PC-3 (cell line): ENCODE measurements at regions not wholly inside any gene's neighbourhood (a gene's known extent, or its start where the extent isn't known, plus 50 kb on each side); places are given as distances from the start of the nearest gene placed in this dataset.

Experiments
- ATAC-seq: fragments of 200-7000 bp; cut with Tn5 transposase; 2 replicates; pipeline ENCODE4 v1.9.1; 2020; ENCODE audit warnings: mild to moderate bottlenecking, moderate library complexity
- BruUV-seq: library from RNA; stranded (reverse); fragments of 400-500 nt; replicated peaks from 2 replicates; lab custom pipeline; 2021; lab: Mats Ljungman, UMichigan
- CTCF ChIA-PET: fragments of 300-600 bp; sonication (Branson Sonifier 250); formaldehyde crosslinking; loops from one replicate; lab custom pipeline; 2022; ENCODE audit warnings: antibody characterized with exemption; lab: Charles Lee
- POLR2A ChIA-PET: fragments of 300-600 bp; sonication (Branson Sonifier 250); formaldehyde crosslinking; loops from one replicate; lab custom pipeline; 2022; ENCODE audit warnings: antibody characterized with exemption; ENCODE audit not compliant: unreplicated experiment; lab: Charles Lee
- DNase-seq: peaks from one replicate; pipeline ENCODE4 v3.0.0-alpha.2; 2015
- H2AFZ ChIP-seq: fragments of 300-600 bp; sonication (generic); 2 replicates; pipeline ENCODE4 v1.6.0; 2016; ENCODE audit warnings: antibody characterized with exemption, low read length
- H3F3A ChIP-seq: fragments of 300-600 bp; sonication (generic); one replicate; pipeline ENCODE4 v1.6.0; 2017; ENCODE audit warnings: antibody characterized with exemption, low read length, control low read depth, mild to moderate bottlenecking; ENCODE audit not compliant: unreplicated experiment
- H3K27ac ChIP-seq: fragments of 300-600 bp; sonication (generic); 2 replicates; pipeline ENCODE4 v1.5.1; 2016; ENCODE audit warnings: mild to moderate bottlenecking, low read length
- H3K27me3 ChIP-seq: fragments of 300-600 bp; sonication (generic); 2 replicates; pipeline ENCODE4 v1.6.1; 2016; ENCODE audit warnings: low read length, mixed read lengths
- H3K36me3 ChIP-seq: fragments of 300-600 bp; sonication (generic); 2 replicates; pipeline ENCODE4 v1.6.1; 2016; ENCODE audit warnings: low read depth, mixed run types, low read length, mixed read lengths
- H3K4me1 ChIP-seq: fragments of 300-600 bp; sonication (generic); 2 replicates; pipeline ENCODE4 v1.5.1; 2016; ENCODE audit warnings: low read length; ENCODE audit not compliant: insufficient read depth
- H3K4me2 ChIP-seq: fragments of 300-600 bp; sonication (generic); 2 replicates; pipeline ENCODE4 v1.6.0; 2016; ENCODE audit warnings: low read length
- H3K4me3 ChIP-seq: fragments of 300-600 bp; sonication (generic); 2 replicates; pipeline ENCODE4 v1.5.1; 2016; ENCODE audit warnings: mild to moderate bottlenecking, low read length, mixed read lengths
- H3K79me2 ChIP-seq: fragments of 300-600 bp; sonication (generic); 2 replicates; pipeline ENCODE4 v1.6.1; 2017; ENCODE audit warnings: low read length, mixed read lengths
- H3K9ac ChIP-seq: fragments of 300-600 bp; sonication (generic); 2 replicates; pipeline ENCODE4 v1.6.0; 2016; ENCODE audit warnings: mild to moderate bottlenecking, low read length
- H3K9me2 ChIP-seq: fragments of 300-600 bp; sonication (generic); replicated peaks from 2 replicates; pipeline ENCODE4 v1.6.1; 2016; ENCODE audit warnings: mixed run types, low read length, mixed read lengths
- H3K9me3 ChIP-seq: fragments of 300-600 bp; sonication (generic); 2 replicates; pipeline ENCODE4 v1.6.1; 2016; ENCODE audit warnings: low read length, mixed read lengths
- H4K20me1 ChIP-seq: fragments of 300-600 bp; sonication (generic); 2 replicates; pipeline ENCODE4 v1.6.1; 2016; ENCODE audit warnings: low read length, mixed read lengths
- EZH2 ChIP-seq: fragments of 300-600 bp; sonication (generic); IDR thresholded peaks from one replicate; pipeline ENCODE4 v1.6.1; 2017; ENCODE audit warnings: antibody characterized with exemption, mild to moderate bottlenecking, low read length; ENCODE audit not compliant: unreplicated experiment
- EZH2phosphoT487 ChIP-seq: fragments of 300-600 bp; sonication (generic); IDR thresholded peaks from 2 replicates; pipeline ENCODE4 v1.6.1; 2018; ENCODE audit warnings: mild to moderate bottlenecking, antibody characterized with exemption, low read length, borderline replicate concordance
- intact Hi-C: fragments of 100-400 bp; cut with micrococcal nuclease; formaldehyde crosslinking; loops from 2 replicates; pipeline ENCODE4 v1.9.0; 2023
- TF ChIP-seq, protein P1 (sequence below): fragments of 300-600 bp; sonication (generic); conservative IDR thresholded peaks from 2 replicates; pipeline ENCODE4 v1.5.1; 2017; ENCODE audit warnings: antibody characterized with exemption, low read depth, mild to moderate bottlenecking, low read length

- H3K9ac ChIP-seq, result no peak overlapping the region
- no peak overlapping the region for H3K27ac ChIP-seq
- no peak overlapping the region for H3K4me2 ChIP-seq
- H3K9me3 ChIP-seq, result no peaks in the 10 kb centered on the region
- no peak for ATAC-seq
- H3K9me2 ChIP-seq, result no peaks in the 10 kb centered on the region
- ChIA-PET CTCF (interaction anchor here (0.6 kb wide), 2 partner anchors 16 to 324 kb away, joined by 3 read pairs; no protein-coding TSS in a partner anchor), POLR2A (no interaction called here)
- no peaks in the 10 kb centered on the region for H3K27me3 ChIP-seq
- no TSS peak for BruUV-seq
- H3K4me3 ChIP-seq, result no peak overlapping the region
- no peaks in the 10 kb centered on the region for H3K36me3 ChIP-seq
- no peaks in the 10 kb centered on the region for H3K4me1 ChIP-seq
- intact Hi-C loops, result no loop called here
- TF ChIP-seq, protein P1, sequence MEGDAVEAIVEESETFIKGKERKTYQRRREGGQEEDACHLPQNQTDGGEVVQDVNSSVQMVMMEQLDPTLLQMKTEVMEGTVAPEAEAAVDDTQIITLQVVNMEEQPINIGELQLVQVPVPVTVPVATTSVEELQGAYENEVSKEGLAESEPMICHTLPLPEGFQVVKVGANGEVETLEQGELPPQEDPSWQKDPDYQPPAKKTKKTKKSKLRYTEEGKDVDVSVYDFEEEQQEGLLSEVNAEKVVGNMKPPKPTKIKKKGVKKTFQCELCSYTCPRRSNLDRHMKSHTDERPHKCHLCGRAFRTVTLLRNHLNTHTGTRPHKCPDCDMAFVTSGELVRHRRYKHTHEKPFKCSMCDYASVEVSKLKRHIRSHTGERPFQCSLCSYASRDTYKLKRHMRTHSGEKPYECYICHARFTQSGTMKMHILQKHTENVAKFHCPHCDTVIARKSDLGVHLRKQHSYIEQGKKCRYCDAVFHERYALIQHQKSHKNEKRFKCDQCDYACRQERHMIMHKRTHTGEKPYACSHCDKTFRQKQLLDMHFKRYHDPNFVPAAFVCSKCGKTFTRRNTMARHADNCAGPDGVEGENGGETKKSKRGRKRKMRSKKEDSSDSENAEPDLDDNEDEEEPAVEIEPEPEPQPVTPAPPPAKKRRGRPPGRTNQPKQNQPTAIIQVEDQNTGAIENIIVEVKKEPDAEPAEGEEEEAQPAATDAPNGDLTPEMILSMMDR, result no peak
- TF ChIP-seq EZH2 (no peak), EZH2phosphoT487 (no peak)
- no peak for DNase-seq
- H2AFZ ChIP-seq, result no peak overlapping the region
- no peaks in the 10 kb centered on the region for H3K79me2 ChIP-seq
- no peaks in the 10 kb centered on the region for H4K20me1 ChIP-seq
- no peaks in the 10 kb centered on the region for H3F3A ChIP-seq
Measured at GRCh38 chr11:69874178-69874983, 55.2 kb upstream of the FGF3 start.

DNA sequence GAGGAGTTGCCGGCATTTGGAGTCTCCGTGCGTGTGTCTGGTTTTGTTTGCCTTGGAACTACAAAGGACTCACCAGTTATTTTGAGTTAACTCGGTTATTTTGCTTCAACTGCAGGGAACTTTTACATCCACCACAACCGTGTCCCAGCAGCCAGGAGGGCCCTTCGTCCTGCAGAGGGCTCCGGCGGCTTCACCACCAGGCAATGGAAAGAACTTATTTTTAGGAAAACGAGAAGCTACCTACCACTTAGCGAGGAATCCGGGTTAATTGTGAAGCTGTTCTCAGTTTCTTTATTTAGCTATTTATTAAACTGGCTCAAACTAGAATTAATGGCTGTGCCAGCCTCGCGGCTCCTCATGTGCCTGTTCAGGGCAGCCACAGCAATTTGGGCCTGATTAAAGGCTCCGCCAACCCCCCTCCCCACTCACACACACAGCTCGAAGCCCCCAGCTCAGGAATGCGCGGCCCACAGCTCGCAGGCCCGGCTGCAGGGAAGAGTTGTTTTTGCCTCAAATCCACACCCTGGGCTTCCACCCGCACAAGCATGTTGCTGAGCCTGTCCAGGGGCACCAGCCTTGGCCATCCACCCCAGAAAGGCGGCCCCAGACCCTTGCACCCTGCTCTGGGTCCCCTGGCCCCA, 55.9 kb upstream of the FGF3 start:
- TF ChIP-seq, protein P1, result no peak
- no peak for TF ChIP-seq EZH2
- TF ChIP-seq EZH2phosphoT487, result no peak
- H3K36me3 ChIP-seq, result no peaks in the 10 kb centered on the region
- H3K9me3 ChIP-seq, result no peaks in the 10 kb centered on the region
- no peaks in the 10 kb centered on the region for H3F3A ChIP-seq
- POLR2A ChIA-PET, result no interaction called here
- H2AFZ ChIP-seq, result no peak overlapping the region
- no peak for ATAC-seq
- no peak overlapping the region for H3K4me2 ChIP-seq
- no peak overlapping the region for H3K27ac ChIP-seq
- no peaks in the 10 kb centered on the region for H4K20me1 ChIP-seq
- H3K27me3 ChIP-seq, result no peaks in the 10 kb centered on the region
- no peak overlapping the region for H3K4me3 ChIP-seq
- H3K79me2 ChIP-seq, result no peaks in the 10 kb centered on the region
- intact Hi-C loops, result no loop called here
- H3K4me1 ChIP-seq, result no peaks in the 10 kb centered on the region
- DNase-seq, result no peak
- BruUV-seq, result no TSS peak
- no peaks in the 10 kb centered on the region for H3K9me2 ChIP-seq
- no peak overlapping the region for H3K9ac ChIP-seq
- CTCF ChIA-PET, result interaction anchor here (0.6 kb wide), 1 partner anchor 17 kb away, joined by 3 read pairs; no protein-coding TSS in a partner anchor

GRCh38 chr11:69876013-69876412, 56.8 kb upstream of the FGF3 start:
- no TSS peak for BruUV-seq
- intact Hi-C loops, result no loop called here

More at GRCh38 chr11:69876013-69876412, 56.8 kb upstream of the FGF3 start:
- no peak for ATAC-seq
- ChIA-PET POLR2A (no interaction called here), CTCF (no interaction called here)
- Histone ChIP-seq H3K9ac (no peak overlapping the region), H3K4me3 (no peak overlapping the region), H3K9me2 (no peaks in the 10 kb centered on the region), H3F3A (no peaks in the 10 kb centered on the region), H3K27ac (no peak overlapping the region), H3K4me1 (no peaks in the 10 kb centered on the region), H3K9me3 (no peaks in the 10 kb centered on the region), H3K36me3 (no peaks in the 10 kb centered on the region), H3K79me2 (no peaks in the 10 kb centered on the region), H3K4me2 (no peak overlapping the region), H4K20me1 (no peaks in the 10 kb centered on the region), H2AFZ (no peak overlapping the region), H3K27me3 (no peaks in the 10 kb centered on the region)
- TF ChIP-seq EZH2 (no peak), EZH2phosphoT487 (no peak)
- TF ChIP-seq, protein P1, result no peak
- DNase-seq, result no peak
